ENCODE measurements at regions not wholly inside any gene's neighbourhood (a gene's known extent, or its start where the extent isn't known, plus 50 kb on each side); places are given as distances from the start of the nearest gene placed in this dataset.

DNA sequence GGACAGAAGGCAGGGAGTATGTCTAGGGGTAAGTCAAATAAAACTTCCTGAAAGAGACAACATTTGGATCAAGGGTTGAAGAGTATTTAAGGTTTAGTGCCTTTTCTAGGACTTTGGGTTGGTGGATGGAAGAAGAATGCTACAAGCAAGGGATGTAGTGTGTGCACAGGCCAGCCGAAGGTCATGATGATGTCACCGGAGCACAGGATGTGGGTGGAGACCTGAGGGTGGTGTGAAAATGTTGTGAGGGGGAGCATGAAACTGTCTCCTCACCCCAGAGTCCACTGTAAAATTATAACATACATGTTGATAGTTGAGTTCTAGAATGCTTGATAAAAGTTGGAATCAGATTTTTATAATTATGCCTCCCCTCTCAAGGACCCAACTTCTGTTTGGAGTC, 553.3 kb upstream of the SGCD start:
- Histone ChIP-seq H3K27ac (no peak overlapping the region), H3K36me3 (no peaks in the 10 kb centered on the region), H3K4me1 (no peaks in the 10 kb centered on the region), H3K4me3 (no peak overlapping the region), H3K27me3 (no peaks in the 10 kb centered on the region), H3K9me3 (no peaks in the 10 kb centered on the region)
- intact Hi-C loops (cut with DNase I; ENCODE audit: low total_unique reads), result no loop called here
- no peak for DNase-seq (ENCODE audit: low spot score in 2 of 2)
- TF ChIP-seq POLR2A (IDR thresholded peaks at IDR 0.05) (no peak), POLR2AphosphoS5 (IDR thresholded peaks at IDR 0.05) (no peak)

DNA sequence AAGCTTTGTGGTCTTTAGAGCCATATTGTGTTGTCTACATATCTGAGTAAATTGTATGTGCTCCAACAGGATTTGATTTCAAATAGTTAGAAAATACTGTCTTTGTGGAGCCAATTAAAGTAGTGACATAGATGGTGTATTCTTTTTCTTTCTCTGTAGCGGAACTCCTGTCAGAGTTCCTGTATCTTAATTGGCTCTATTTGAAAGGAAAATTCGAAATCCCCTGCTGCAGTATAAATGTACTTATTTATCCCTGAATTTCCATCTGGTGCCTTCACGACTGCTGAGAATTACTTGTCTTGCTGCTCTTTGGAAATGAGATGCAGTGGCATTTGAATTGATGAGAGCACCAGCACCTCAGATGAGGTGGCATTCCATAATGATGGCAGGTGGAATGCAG, 546.7 kb upstream of the SGCD start:
- H3K4me3 ChIP-seq, result no peak overlapping the region
- no peaks in the 10 kb centered on the region for H3K4me1 ChIP-seq
- no peak overlapping the region for H3K27ac ChIP-seq
- DNase-seq (ENCODE audit: low spot score in 2 of 2), result no peak
- TF ChIP-seq, protein P1, sequence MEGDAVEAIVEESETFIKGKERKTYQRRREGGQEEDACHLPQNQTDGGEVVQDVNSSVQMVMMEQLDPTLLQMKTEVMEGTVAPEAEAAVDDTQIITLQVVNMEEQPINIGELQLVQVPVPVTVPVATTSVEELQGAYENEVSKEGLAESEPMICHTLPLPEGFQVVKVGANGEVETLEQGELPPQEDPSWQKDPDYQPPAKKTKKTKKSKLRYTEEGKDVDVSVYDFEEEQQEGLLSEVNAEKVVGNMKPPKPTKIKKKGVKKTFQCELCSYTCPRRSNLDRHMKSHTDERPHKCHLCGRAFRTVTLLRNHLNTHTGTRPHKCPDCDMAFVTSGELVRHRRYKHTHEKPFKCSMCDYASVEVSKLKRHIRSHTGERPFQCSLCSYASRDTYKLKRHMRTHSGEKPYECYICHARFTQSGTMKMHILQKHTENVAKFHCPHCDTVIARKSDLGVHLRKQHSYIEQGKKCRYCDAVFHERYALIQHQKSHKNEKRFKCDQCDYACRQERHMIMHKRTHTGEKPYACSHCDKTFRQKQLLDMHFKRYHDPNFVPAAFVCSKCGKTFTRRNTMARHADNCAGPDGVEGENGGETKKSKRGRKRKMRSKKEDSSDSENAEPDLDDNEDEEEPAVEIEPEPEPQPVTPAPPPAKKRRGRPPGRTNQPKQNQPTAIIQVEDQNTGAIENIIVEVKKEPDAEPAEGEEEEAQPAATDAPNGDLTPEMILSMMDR (IDR thresholded peaks at IDR 0.05), result no peak
- TF ChIP-seq POLR2A (IDR thresholded peaks at IDR 0.05), result no peak
- no peak for TF ChIP-seq POLR2AphosphoS5 (IDR thresholded peaks at IDR 0.05)
- intact Hi-C loops (cut with DNase I; ENCODE audit: low total_unique reads), result no loop called here
- no peaks in the 10 kb centered on the region for H3K9me3 ChIP-seq
- no peaks in the 10 kb centered on the region for H3K36me3 ChIP-seq
- H3K27me3 ChIP-seq, result no peaks in the 10 kb centered on the region

DNA sequence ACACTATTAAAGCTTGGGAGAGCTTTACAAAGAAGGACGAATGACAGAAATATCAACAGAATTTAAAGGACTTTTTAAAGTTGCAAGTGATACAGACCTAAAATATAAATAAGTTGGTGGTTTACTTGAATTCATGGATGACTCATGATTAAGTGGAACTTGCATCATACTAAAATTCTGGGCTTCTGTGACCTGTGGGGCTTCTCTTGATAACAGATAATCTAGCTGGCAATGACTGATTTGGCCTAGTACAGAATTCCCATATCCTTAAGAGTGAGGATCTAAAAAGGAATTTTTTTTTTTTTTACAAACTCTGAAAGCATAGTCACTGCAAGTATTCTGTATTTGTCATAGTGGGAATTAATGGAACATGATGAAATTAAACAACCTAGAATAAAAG, 543.7 kb upstream of the SGCD start:
- H3K27me3 ChIP-seq, result no peaks in the 10 kb centered on the region
- no peak for DNase-seq (ENCODE audit: low spot score in 2 of 2)
- no peak overlapping the region for H3K4me3 ChIP-seq
- no peaks in the 10 kb centered on the region for H3K9me3 ChIP-seq
- intact Hi-C loops (cut with DNase I; ENCODE audit: low total_unique reads), result no loop called here
- TF ChIP-seq POLR2A (IDR thresholded peaks at IDR 0.05), result no peak
- no peak for TF ChIP-seq POLR2AphosphoS5 (IDR thresholded peaks at IDR 0.05)
- TF ChIP-seq, protein P1 (IDR thresholded peaks at IDR 0.05), result no peak
- no peak overlapping the region for H3K27ac ChIP-seq
- H3K36me3 ChIP-seq, result no peaks in the 10 kb centered on the region
- no peaks in the 10 kb centered on the region for H3K4me1 ChIP-seq

DNA sequence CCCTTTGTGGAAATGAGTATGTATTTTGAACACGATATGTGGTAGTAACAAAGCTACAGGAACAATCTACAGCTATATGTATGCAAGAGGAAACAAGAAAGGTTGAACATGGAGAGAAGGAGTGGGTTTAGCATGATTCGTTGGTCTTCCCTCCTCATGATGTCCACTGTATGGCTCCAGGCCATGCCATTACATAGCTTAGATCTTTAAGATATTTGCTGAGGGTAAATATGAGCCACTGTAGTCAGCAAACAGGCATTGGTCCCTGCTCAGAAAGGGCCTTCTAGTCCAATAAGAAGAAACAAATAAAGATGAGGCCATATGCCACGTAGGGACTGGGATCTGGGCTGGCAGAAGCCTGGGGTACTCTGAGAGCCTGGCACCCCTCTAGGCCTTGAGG, 543.2 kb upstream of the SGCD start:
- intact Hi-C loops (cut with DNase I; ENCODE audit: low total_unique reads), result no loop called here
- Histone ChIP-seq H3K27me3 (no peaks in the 10 kb centered on the region), H3K4me1 (no peaks in the 10 kb centered on the region), H3K4me3 (no peak overlapping the region), H3K36me3 (no peaks in the 10 kb centered on the region), H3K27ac (no peak overlapping the region), H3K9me3 (no peaks in the 10 kb centered on the region)
- no peak for DNase-seq (ENCODE audit: low spot score in 2 of 2)
- TF ChIP-seq POLR2A (IDR thresholded peaks at IDR 0.05), result no peak
- TF ChIP-seq POLR2AphosphoS5 (IDR thresholded peaks at IDR 0.05), result no peak
- TF ChIP-seq, protein P1 (IDR thresholded peaks at IDR 0.05), result no peak

DNA sequence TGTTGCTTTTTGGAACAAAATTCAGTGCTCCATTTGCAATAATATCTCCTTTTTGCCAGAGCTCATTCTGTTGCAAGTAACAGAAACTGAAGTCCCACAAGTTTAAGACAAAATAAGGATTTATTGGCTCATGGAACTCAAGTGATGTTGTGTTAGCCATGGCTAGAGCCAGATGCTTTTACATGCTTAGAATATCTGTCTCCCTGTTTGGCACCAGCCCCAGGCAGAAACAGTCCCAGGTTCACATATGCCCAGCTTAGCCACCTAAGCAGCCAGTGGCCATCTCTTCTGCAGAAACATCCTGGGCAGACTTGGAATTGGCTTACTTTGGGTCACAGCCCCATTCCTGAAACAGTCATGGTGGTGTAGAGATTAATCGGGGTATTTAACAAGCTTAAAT, 540.9 kb upstream of the SGCD start:
- no peak for DNase-seq (ENCODE audit: low spot score in 2 of 2)
- no peaks in the 10 kb centered on the region for H3K4me1 ChIP-seq
- no peaks in the 10 kb centered on the region for H3K9me3 ChIP-seq
- H3K27me3 ChIP-seq, result no peaks in the 10 kb centered on the region
- no peak overlapping the region for H3K27ac ChIP-seq
- TF ChIP-seq, protein P1 (IDR thresholded peaks at IDR 0.05), result no peak
- TF ChIP-seq POLR2AphosphoS5 (IDR thresholded peaks at IDR 0.05) (no peak), POLR2A (IDR thresholded peaks at IDR 0.05) (no peak)
- intact Hi-C loops (cut with DNase I; ENCODE audit: low total_unique reads), result no loop called here
- no peaks in the 10 kb centered on the region for H3K36me3 ChIP-seq
- H3K4me3 ChIP-seq, result no peak overlapping the region

DNA sequence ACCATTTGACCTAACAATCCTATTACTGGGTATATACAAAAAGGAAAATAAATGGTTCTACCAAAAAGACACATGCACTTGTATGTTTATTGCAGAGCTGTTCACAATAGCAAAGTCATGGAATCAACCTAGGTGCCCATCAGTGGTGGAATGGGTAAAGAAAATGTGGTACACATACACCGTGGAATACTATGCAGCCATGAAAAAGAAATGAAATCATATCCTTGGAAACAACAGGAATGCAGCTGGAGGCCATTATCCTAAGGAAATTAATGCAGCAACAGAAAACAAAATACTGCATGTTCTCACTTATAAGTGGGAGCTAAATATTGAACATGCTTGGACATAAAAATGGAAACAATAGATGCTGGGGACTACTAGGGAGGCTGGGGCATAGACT, 534.1 kb upstream of the SGCD start:
- no peaks in the 10 kb centered on the region for H3K27me3 ChIP-seq
- H3K36me3 ChIP-seq, result no peaks in the 10 kb centered on the region
- TF ChIP-seq, protein P1 (IDR thresholded peaks at IDR 0.05), result no peak
- TF ChIP-seq POLR2AphosphoS5 (IDR thresholded peaks at IDR 0.05) (no peak), POLR2A (IDR thresholded peaks at IDR 0.05) (no peak)
- no peak overlapping the region for H3K27ac ChIP-seq
- no peak for DNase-seq (ENCODE audit: low spot score in 2 of 2)
- no peak overlapping the region for H3K4me3 ChIP-seq
- intact Hi-C loops (cut with DNase I; ENCODE audit: low total_unique reads), result no loop called here
- H3K4me1 ChIP-seq, result no peaks in the 10 kb centered on the region
- H3K9me3 ChIP-seq, result peaks cover 24 to 28% of the 10 kb centered on the region in 2 donors
